ENCODE measurements at regions not wholly inside any gene's neighbourhood (a gene's known extent, or its start where the extent isn't known, plus 50 kb on each side); places are given as distances from the start of the nearest gene placed in this dataset.

- H3K9ac ChIP-seq (ENCODE audit: low read length), result no peak overlapping the region
- Mint-ChIP-seq H3K27ac (ENCODE audit: unreplicated experiment) (no peak overlapping the region), H3K27me3 (ENCODE audit: low read depth, unreplicated experiment) (no peaks in the 10 kb centered on the region), H3K4me1 (ENCODE audit: low read depth, unreplicated experiment) (no peaks in the 10 kb centered on the region), H3K36me3 (ENCODE audit: low read depth, unreplicated experiment) (no peaks in the 10 kb centered on the region), H3K9me3 (ENCODE audit: unreplicated experiment) (no peaks in the 10 kb centered on the region), H3K4me3 (ENCODE audit: unreplicated experiment) (no peak overlapping the region)
- no peaks in the 10 kb centered on the region for H3K36me3 ChIP-seq (ENCODE audit: insufficient read depth, low read length)
- DNase-seq (ENCODE audit: low read depth) (no peak), FAIRE-seq (no peak)
- no peaks in the 10 kb centered on the region for H4K20me1 ChIP-seq (ENCODE audit: insufficient read depth, low read length)
- H2AFZ ChIP-seq (ENCODE audit: low read depth, low read length), result no peak overlapping the region
- peaks cover under 1% of the 10 kb centered on the region for H3K9me3 ChIP-seq (ENCODE audit: insufficient read depth, low read depth, low read length)
- H3K4me3 ChIP-seq (ENCODE audit: insufficient read depth, low read depth, low read length), result no peak overlapping the region
- H3K27ac ChIP-seq (ENCODE audit: low read depth, low read length), result no peak overlapping the region
- no peaks in the 10 kb centered on the region for H3K27me3 ChIP-seq (ENCODE audit: insufficient read depth, low read length)
- no peak overlapping the region for H3K4me2 ChIP-seq (ENCODE audit: low read length)
- no peaks in the 10 kb centered on the region for H3K79me2 ChIP-seq (ENCODE audit: insufficient read depth, low read length)
- H3K4me1 ChIP-seq (ENCODE audit: insufficient read depth, low read length), result no peaks in the 10 kb centered on the region
- TF ChIP-seq, protein P1, sequence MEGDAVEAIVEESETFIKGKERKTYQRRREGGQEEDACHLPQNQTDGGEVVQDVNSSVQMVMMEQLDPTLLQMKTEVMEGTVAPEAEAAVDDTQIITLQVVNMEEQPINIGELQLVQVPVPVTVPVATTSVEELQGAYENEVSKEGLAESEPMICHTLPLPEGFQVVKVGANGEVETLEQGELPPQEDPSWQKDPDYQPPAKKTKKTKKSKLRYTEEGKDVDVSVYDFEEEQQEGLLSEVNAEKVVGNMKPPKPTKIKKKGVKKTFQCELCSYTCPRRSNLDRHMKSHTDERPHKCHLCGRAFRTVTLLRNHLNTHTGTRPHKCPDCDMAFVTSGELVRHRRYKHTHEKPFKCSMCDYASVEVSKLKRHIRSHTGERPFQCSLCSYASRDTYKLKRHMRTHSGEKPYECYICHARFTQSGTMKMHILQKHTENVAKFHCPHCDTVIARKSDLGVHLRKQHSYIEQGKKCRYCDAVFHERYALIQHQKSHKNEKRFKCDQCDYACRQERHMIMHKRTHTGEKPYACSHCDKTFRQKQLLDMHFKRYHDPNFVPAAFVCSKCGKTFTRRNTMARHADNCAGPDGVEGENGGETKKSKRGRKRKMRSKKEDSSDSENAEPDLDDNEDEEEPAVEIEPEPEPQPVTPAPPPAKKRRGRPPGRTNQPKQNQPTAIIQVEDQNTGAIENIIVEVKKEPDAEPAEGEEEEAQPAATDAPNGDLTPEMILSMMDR (IDR thresholded peaks at IDR 0.05; ENCODE audit: insufficient read depth, low read depth, low read length), result no peak
- no peak for TF ChIP-seq EZH2 (IDR thresholded peaks at IDR 0.05; ENCODE audit: insufficient read depth, low read length)
Measured at GRCh38 chr4:141932490-141932889, 296.1 kb downstream of the IL15 start.

- peaks cover 8% of the 10 kb centered on the region for H3K9me3 ChIP-seq (ENCODE audit: insufficient read depth, low read depth, low read length)
- DNase-seq (ENCODE audit: low read depth), result no peak
- H3K36me3 ChIP-seq (ENCODE audit: insufficient read depth, low read length), result no peaks in the 10 kb centered on the region
- H3K4me1 Mint-ChIP-seq (ENCODE audit: low read depth, unreplicated experiment), result no peaks in the 10 kb centered on the region
- no peak for FAIRE-seq
- no peak overlapping the region for H3K4me3 ChIP-seq (ENCODE audit: insufficient read depth, low read depth, low read length)
- no peak overlapping the region for H3K4me3 Mint-ChIP-seq (ENCODE audit: unreplicated experiment)
- H3K79me2 ChIP-seq (ENCODE audit: insufficient read depth, low read length), result no peaks in the 10 kb centered on the region
- no peaks in the 10 kb centered on the region for H4K20me1 ChIP-seq (ENCODE audit: insufficient read depth, low read length)
- H3K9ac ChIP-seq (ENCODE audit: low read length), result no peak overlapping the region
- no peaks in the 10 kb centered on the region for H3K36me3 Mint-ChIP-seq (ENCODE audit: low read depth, unreplicated experiment)
- no peak overlapping the region for H3K27ac ChIP-seq (ENCODE audit: low read depth, low read length)
- TF ChIP-seq, protein P1 (IDR thresholded peaks at IDR 0.05; ENCODE audit: insufficient read depth, low read depth, low read length), result no peak
- no peak for TF ChIP-seq EZH2 (IDR thresholded peaks at IDR 0.05; ENCODE audit: insufficient read depth, low read length)
- no peaks in the 10 kb centered on the region for H3K9me3 Mint-ChIP-seq (ENCODE audit: unreplicated experiment)
- H3K27me3 Mint-ChIP-seq (ENCODE audit: low read depth, unreplicated experiment), result no peaks in the 10 kb centered on the region
- no peak overlapping the region for H2AFZ ChIP-seq (ENCODE audit: low read depth, low read length)
- no peak overlapping the region for H3K4me2 ChIP-seq (ENCODE audit: low read length)
- H3K27me3 ChIP-seq (ENCODE audit: insufficient read depth, low read length), result no peaks in the 10 kb centered on the region
- H3K27ac Mint-ChIP-seq (ENCODE audit: unreplicated experiment), result no peak overlapping the region
- H3K4me1 ChIP-seq (ENCODE audit: insufficient read depth, low read length), result no peaks in the 10 kb centered on the region
Measured at GRCh38 chr4:141933978-141934377, 297.6 kb downstream of the IL15 start.

GRCh38 chr4:141955696-141956095 is 319.3 kb downstream of the IL15 start:
- H3K9me3 Mint-ChIP-seq (ENCODE audit: unreplicated experiment), result no peaks in the 10 kb centered on the region
- no peak overlapping the region for H3K27ac ChIP-seq (ENCODE audit: low read depth, low read length)
- no peaks in the 10 kb centered on the region for H3K27me3 Mint-ChIP-seq (ENCODE audit: low read depth, unreplicated experiment)
- no peak overlapping the region for H2AFZ ChIP-seq (ENCODE audit: low read depth, low read length)
- no peaks in the 10 kb centered on the region for H3K36me3 ChIP-seq (ENCODE audit: insufficient read depth, low read length)
- no peaks in the 10 kb centered on the region for H3K36me3 Mint-ChIP-seq (ENCODE audit: low read depth, unreplicated experiment)
- no peaks in the 10 kb centered on the region for H3K4me1 Mint-ChIP-seq (ENCODE audit: low read depth, unreplicated experiment)
- no peaks in the 10 kb centered on the region for H3K27me3 ChIP-seq (ENCODE audit: insufficient read depth, low read length)
- H3K9ac ChIP-seq (ENCODE audit: low read length), result no peak overlapping the region
- H3K79me2 ChIP-seq (ENCODE audit: insufficient read depth, low read length), result no peaks in the 10 kb centered on the region
- H3K27ac Mint-ChIP-seq (ENCODE audit: unreplicated experiment), result no peak overlapping the region
- TF ChIP-seq EZH2 (IDR thresholded peaks at IDR 0.05; ENCODE audit: insufficient read depth, low read length), result no peak
- TF ChIP-seq, protein P1 (IDR thresholded peaks at IDR 0.05; ENCODE audit: insufficient read depth, low read depth, low read length), result no peak
- H3K4me3 ChIP-seq (ENCODE audit: insufficient read depth, low read depth, low read length), result no peak overlapping the region
- H3K4me3 Mint-ChIP-seq (ENCODE audit: unreplicated experiment), result no peak overlapping the region
- H3K4me2 ChIP-seq (ENCODE audit: low read length), result no peak overlapping the region
- no peaks in the 10 kb centered on the region for H3K4me1 ChIP-seq (ENCODE audit: insufficient read depth, low read length)
- FAIRE-seq (no peak), DNase-seq (ENCODE audit: low read depth) (no peak)
- H4K20me1 ChIP-seq (ENCODE audit: insufficient read depth, low read length), result no peaks in the 10 kb centered on the region
- no peaks in the 10 kb centered on the region for H3K9me3 ChIP-seq (ENCODE audit: insufficient read depth, low read depth, low read length)

All from astrocyte (in vitro differentiated cells and primary cell).